Stimulated activated CD8-positive, alpha-beta memory T cell treated with anti-CD3 and anti-CD28 coated beads, Interleukin-4, amount 100 ng/mL, for 48 hours (primary cell): ENCODE measurements at regions not wholly inside any gene's neighbourhood (a gene's known extent, or its start where the extent isn't known, plus 50 kb on each side); places are given as distances from the start of the nearest gene placed in this dataset.
"Not testable (repeated sequence)": the region's sequence is repeated elsewhere in the genome, so short reads cannot be mapped to it uniquely, and the experiment has no call there.

Source experiments
- DNase-seq: peaks from one replicate; pipeline ENCODE4 v3.0.0-alpha.2; 2020

DNA sequence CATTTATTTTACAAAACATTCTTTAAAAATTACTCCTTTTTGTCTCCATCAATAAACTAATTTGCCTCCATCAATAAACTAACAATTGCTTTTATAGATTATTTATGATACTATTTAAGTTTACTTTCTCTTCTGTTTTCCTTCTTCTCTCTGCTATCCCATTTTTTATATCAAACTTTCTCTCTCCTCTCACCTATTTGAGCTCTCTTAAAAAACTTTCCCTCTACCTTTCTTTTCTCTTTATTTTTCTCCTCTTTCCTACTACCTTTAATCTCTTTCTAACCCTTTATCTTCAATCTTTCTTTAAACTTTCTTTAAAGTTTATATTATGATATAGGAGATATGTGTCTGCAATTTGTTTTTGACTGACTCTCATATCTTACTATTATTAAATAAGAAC lies 566.4 kb downstream of the DACH1 start:
- DNase-seq, result no peak

DNA sequence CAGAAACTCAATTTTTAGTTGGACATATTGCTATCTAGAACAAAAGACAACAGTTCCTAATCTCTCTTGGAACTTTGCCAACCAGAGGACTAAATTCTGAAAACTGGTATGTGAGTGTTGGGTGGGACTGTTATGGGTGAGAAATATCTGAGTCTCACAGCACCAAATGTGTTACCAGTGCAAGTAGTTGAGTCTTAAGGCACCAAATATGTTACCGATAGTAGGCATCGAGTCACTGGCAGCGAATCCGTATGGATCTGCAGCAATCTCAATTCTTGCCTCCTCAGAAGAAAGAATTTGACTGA lies 575.2 kb downstream of the DACH1 start:
- DNase-seq, result no peak

DNA sequence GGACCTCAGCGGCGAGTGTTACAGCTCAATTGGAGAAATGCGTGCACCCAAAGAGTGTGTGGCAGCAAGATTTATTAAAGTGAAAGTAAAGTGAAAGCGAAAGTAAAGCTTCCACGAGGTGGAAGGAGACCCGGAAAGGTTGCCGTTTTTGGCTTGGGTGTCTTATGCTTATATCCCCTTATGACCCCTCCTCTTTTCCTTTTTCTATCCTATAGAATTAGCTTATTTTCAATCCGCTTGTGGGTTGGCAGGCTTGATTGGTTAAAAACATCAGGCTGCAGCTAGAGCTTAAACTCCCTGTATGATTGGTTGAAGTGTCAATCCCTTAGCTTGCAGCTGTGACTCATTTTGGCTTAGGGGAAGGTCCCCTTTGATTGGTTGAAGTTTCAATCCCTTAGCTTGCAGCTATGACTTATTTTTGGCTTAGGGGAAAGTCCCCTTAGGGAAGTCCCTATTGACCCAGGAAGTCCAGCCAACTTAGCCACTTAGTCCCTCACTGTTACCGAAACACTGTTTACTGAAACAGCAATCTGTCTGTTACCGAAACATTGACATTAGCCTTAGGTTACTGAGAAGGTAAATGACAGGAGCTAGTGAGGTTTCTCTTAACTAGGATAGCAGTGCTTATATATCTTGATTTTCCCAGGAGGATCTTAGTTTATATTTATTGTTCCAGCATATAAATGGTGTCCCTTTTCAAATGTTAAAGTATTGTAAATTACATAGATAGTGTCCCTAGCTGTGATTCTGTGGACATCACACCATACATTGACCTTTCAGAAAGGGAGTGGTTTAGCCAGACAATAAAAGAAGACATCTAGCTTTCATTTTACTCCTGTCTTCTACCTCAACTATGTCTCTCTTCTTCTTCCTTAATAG lies 575.8 kb downstream of the DACH1 start:
- DNase-seq, result peak; percentile 27

DNA sequence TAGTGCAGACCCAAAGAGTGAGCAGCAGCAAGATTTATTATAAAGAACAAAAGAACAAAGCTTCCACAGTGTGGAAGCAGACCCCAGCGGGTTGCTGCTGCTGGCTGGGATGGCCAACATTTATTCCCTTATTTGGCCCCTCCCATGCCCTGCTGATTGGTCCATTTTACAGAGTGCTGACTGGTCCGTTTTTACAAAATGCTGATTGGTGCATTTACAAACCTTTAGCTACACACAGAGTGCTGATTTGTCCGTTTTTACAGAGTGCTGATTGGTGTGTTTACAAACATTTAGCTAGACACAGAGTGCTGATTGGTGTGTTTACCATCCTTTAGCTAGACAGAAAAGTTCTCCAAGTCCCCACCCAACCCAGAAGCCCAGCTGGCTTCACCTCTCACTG lies 577.0 kb downstream of the DACH1 start:
- DNase-seq, result not testable (repeated sequence)

DNA sequence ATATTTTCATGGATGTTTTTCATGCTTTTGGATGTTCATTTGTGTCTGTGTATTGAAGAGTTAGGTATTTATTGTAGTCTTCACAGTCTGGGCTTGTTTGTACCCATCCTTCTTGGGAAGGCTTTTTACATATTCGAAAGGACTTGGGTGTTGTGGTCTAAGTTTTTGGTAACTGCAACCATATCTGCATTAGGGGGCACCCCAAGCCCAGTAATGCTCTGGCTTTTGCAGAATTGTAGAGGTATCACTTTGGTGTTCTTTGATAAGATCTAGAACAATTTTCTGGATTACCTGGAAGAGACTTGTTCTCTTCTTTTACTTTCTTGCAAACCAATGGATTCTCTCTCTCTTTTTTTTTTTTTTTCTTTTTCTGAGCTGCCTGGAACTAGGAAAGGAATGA lies 581.3 kb downstream of the DACH1 start:
- DNase-seq, result no peak

DNA sequence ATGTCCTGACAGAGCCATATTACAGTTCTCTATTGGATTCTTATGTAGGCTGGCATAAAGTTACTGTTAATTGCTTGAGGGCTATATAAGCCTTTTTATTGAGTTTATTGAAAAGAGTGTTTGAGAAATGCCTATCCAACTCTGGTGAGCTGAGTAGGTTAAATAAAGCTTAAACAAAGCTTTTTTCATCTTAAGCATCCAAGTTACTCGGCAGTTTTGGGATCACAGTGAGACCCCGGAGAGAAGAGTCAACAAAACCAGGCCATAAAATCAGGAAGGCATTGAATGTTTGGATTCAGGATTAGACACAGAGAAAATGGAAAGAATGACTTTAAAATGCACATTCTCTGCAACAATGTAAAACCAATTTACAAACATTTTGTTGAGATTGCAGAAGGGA lies 588.5 kb downstream of the DACH1 start:
- no peak for DNase-seq

DNA sequence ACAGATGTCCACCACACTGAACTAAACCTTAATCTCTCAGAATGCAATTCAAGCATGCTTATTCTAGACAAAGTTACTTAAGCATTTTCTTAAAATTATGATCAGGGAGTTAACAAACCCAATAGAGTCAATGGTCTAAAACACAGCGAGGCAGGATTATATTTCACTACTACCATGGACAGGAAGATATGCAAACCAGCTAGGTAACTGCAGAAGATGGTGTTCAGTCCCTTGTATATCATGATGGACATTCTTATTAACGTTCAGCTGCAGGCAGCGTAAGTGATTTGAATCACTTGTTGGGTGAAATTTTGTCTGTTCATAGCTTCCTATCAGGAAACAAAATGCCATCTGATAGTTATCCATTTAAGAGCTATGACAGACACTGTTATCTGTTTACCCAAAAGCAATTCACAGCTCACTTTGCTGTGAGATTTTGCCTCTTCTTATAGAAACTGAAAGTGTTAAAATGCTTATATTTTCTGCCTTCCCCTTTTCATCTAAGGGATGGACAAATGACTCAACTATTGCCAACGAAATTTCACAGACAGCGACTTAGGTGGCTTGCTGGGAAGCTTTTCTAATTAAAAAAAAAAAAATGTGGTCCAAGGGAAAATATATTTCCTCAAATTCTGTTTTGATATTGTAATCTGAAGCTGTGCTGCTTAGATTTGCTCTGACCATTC lies 591.9 kb downstream of the DACH1 start:
- no peak for DNase-seq

DNA sequence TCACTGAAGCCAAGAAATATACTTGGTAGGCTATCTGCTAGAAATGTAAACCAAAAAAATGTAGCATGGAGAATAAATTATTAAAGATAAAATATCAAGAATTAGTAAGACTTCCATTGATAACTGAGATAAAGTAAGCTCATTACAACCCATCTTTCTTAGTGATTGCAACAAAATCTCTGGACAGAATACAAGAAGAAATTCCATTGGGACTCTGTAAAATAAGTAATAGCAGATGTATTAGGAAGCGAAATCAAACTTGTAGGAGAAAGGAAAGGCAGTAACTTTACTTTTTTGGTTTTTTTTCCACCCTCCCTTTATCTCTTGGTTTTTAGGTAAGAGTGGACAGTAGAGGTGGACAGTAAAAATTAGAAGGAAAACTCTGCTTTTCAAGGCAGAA lies 605.7 kb downstream of the DACH1 start:
- no peak for DNase-seq

DNA sequence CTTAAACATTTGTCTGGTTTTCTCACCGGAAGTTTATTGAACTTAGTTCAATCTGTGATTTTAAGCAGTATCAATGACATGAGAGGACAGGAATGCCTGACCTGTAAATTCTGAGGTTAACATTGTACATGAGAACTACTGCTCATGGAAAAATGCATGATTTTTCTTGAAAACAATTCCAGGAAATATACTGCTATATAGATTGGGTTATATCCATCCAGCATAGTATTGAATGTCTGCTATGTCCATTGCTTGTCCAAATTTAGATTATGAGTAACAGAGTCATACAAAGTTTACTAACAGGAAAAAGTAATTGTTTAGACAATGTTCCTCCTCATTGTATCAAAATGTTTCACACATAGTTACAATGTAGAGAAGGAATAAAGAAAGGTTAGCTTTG lies 606.8 kb downstream of the DACH1 start:
- DNase-seq, result no peak

DNA sequence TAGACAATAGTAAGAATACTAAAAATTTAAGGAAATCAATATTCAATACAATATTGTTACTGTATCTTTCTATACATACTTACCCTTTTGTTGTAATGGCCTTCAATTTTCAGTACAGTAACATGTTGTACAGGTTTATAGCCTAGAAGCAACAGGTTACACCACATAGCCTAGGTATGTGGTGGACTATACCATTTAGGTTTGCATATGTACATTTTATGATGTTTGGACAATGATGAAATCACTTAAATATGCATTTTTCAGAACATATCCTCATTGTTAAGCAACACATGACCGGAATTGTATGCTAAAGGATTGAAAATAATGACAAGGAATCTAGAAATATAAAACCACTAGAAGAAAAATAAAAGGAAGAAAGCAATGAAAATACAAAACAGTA lies 611.4 kb downstream of the DACH1 start:
- no peak for DNase-seq

DNA sequence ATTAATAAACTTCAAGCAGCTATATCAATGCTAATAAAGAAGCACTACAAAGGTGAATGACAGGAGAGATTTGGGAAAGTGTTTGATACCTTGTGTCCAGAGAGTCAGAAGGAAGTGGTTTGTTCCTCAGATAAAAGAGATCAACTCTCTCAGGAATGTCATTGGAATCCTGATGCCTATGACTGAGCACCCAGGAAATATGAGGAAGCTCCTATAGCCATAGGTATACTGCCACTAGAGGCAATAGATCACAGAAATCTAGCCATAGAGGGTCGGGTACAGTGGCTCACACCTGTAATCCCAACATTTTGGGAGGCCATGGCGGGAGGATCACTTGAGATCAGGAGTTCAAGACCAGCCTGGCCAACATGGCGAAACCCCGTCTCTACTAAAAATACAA lies 612.6 kb downstream of the DACH1 start:
- no peak for DNase-seq

DNA sequence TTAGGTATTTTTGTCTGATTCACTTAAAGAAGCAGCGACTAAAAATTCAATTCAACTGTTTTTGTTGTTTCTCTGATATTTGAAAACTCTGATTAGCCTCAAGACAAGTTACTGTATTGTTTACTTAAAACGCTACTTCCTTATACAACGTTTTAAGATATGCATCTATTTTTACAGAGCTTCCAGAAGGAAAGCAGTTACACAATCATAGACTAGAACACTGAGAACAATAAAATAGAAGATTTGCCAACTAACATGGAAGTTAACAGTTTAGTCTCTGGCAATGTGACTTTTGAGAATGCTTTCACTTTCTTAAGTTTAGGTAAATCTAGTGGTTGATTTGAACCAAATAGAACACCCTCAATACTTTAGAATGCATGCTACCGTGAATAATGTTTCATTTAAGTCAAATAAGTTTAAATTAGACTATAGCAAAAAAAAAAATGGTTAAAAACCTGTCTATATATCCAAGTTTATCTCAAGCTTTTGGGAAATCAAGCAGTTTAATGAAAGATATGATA lies 614.8 kb downstream of the DACH1 start:
- DNase-seq, result no peak

DNA sequence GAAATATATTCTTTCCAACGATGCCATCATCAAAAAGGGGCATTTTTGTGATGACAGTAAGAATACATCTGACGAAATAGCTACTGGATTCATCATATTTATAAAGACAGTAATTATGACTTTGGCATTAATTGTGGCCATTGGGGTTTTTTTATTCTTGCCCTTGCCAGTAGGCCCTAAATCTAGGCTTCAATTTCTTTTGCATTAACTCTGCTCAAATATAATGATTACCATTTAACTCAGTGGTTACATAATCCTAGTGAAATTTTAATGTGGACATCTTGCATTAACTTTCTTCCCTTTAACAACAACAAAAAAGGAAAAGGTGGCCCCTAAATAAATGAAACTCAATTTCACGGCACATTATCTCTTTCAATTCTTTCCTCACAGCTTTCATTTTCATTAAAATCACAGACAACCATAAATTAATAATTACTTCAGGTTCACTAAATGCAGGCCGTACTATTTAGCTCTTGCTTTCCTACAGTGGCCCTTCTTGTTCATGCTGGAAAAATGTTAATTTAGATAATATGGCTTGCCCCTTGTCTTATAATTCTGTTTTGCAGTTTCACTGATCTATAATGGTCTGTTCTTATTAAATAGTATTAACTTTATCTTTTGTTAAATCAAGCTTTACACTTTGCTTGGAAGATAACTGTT lies 615.6 kb downstream of the DACH1 start:
- no peak for DNase-seq

DNA sequence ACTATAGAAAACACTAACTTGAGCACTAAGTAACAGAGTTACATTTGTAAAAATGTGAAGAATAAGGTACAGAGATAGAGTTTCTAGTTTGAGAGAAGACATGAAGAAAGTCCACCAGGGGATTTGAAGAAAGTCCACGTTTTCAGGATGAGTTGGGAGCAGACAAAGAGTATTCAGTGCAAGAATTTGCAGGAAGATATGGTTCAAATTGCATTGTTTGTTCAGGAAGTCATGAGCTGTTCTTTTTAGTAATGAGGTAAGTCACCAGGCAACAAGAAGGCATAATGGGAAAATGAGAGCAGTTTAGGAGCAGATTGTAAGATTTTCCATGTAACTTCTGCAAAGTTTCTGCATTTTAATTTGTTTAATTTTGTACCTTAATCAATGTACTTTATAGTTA lies 618.0 kb downstream of the DACH1 start:
- DNase-seq, result no peak

DNA sequence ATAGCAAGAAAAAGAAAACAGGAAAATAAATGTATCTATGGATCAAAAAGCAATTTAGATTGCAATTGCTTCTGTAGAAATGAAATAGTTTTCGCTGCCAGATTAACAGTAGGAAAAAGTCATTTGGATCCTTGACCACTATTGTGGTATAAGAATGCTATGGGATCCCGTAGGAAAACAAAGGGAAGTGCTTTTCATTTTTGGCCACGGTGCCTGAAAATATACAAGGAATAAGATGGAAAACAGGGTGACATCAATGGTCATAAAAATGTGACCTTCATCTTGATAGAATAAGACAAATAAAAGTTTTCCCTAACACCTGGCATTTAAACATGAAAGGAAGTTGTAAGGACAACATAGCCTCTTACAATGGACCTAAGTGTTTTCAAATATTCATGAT lies 622.8 kb downstream of the DACH1 start:
- DNase-seq, result no peak

DNA sequence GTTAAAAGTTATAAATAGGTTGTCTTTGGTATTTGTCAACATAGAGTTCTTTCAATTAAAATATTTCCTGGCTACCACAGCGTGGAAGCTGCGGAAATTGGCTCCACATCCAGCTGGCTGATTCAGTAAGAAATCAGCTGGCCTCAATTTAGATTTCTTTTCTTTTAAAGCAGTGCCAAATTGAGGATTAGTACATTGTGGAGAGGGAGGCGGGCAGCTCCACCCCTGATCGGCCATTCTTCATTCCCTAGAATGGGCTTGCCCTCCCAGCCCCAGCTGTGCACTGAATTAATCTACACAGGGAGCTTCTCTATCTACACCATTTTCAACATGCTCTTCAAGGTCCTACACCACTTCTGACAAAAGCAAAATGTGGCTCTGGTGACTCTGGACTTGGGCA lies 624.8 kb downstream of the DACH1 start:
- no peak for DNase-seq

DNA sequence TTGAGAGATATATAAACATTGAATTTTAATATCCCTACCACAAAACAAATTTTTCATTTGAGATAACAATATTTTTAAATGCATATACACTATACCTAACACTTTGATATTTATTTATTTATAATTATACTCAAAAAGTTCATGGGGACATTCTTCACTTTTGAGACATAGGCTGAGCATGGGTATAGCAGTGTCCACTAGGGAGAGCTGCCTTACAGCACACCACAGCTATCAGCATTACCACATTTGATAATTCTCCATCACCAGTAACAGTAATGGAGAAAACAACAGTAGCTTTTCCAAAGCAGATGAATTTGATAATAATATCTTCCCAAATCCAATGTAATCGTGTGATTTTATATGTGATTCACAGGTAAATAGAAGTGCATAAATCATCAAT lies 626.1 kb downstream of the DACH1 start:
- no peak for DNase-seq

DNA sequence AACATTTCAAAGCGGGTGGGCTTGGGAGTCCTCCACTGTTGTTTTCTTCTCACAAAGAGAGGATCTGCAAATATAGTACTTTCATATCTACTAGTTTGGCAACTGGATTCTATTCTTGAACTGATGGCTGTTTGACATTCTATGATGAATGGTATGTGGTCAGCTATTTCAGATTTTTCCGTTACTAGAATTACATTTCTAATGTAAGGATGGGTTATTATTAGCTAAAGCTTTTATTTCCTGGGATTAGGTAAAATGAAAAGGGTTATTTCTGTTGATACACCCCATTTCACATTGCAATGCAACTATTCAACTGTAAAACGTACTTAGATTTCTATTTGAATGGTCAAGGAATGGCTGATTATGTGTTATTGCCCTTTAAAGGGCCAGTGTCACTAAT lies 629.7 kb downstream of the DACH1 start:
- no peak for DNase-seq

DNA sequence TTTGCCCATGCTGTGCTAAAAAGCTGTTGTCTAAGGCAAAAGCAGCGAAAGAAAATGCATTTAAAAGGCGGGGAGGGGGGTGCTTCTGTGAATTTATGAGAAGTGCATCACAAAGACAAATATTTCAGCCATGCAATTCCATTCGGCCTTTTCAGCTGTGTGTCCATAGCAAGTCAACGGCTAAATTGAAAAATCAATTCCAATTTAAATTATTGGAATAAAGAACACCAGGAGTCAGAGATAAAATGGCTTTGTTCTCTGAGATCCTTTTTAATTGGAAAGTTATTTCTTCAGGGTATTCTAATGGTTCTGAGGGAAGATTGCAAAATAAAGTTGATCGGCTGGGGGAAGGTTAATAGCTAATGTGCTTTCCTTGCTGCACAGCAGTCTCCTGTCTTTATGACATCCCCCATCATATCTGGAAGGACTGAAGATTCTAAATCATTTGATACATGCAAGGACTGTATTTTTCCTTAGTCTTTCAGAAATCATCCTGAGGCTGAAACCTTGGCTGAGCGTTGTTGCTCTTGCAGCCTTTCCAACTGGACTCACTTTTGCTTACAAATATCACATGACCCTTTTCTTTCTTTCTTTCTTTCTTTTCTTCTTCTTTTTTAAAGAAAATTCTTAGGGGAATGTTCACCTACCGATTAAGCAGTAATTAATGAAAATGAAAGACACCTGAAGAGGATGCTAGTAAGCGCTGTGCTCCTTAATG lies 647.1 kb downstream of the DACH1 start:
- no peak for DNase-seq

DNA sequence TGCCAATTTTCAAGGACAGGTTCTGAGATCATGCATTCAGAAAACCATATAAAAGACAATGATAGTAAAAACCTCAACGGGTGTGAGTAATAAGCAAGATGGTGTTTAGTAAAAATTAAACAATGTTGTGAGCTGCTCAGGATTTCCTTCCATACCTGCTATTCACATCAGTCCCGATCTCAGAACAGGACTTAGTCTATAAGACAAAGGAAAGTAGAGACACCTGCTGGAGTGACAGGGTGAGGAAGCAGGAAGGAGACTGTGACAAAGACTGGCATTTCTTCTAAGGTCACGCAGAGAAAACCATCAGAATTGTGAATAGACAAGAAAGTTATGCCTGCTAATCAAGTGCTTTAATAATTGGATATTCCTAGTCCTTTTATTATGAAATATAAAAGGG lies 648.0 kb downstream of the DACH1 start:
- DNase-seq, result no peak

DNA sequence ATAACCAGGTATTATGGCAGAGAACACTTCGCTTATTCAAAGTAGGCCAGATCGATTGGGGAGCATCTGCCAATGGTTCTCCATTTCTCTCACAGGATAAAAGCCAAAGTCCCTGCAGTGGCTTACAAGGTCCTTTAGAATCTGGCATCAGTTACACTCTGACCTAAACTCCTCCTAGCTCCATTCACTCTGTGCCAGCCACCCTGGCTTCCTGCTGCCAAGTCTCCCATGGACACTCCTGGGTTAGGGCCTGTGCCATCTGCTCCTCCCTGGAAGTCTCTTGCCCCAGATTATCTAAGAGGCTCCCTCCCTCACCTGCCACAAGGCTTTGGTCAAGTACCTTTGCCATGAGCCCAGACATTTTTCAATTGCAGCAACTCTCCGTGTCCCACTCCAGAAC lies 649.2 kb downstream of the DACH1 start:
- no peak for DNase-seq

DNA sequence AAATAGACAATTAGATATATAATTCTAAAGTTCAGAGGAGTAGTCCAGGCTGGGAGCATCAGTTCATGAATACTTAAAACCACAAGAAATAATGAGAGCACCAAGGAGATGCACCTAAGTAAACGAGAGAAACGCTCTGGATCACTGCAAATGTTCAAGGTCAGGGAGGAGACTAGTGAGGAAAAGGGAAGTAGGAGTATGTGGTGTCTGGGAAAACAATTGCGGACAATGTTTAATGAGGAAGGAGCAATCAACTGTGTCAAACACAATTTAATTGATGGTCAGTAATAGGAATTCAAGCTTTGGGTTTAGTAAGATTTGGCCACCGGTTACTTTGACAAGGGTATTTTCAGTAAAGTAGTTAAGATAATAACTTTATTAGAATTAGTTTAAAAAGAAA lies 652.2 kb downstream of the DACH1 start:
- DNase-seq, result no peak

DNA sequence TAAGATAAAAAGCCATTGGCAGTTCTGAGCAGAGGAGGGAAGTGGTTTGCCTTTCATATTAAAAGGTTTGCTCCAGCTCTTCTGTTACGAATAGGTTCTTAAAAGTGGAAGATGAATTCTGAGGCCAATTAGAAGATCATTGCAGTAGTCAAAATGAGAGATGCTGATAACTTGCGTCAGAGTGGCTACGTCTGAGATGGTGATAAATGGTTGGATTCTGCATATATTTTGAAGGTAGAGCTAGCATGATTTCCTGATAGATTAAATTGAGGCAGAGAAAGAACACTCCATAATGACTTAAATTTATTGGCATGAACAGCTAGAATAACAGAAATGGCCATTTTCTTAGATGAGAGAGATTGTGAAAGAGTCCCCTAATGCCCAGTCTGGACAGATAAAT lies 652.6 kb downstream of the DACH1 start:
- no peak for DNase-seq
